Mesenteric fat pad (tissue), 1 donor: ENCODE measurements at regions not wholly inside any gene's neighbourhood (a gene's known extent, or its start where the extent isn't known, plus 50 kb on each side); places are given as distances from the start of the nearest gene placed in this dataset.

Source experiments
- DNase-seq: peaks from one replicate; pipeline ENCODE4 v3.0.0-alpha.2; 2020; ENCODE audit warnings: low spot score
- donor health status: DM: yes; HTN: yes; CAD: no.

GRCh38 chr2:71850306-71850801 is 297.3 kb downstream of the CYP26B1 start:
- DNase-seq, result peak; percentile 79

- peak; percentile 73 for DNase-seq
Observed at GRCh38 chr2:71849607-71850305, 297.9 kb downstream of the CYP26B1 start.

GRCh38 chr2:71849111-71849510 is 298.6 kb downstream of the CYP26B1 start:
- DNase-seq, result peak; percentile 47

GRCh38 chr2:71846669-71847291 is 300.9 kb downstream of the CYP26B1 start:
- peak; percentile 62 for DNase-seq

- DNase-seq, result no peak
Observed at GRCh38 chr2:71846072-71846471, 301.6 kb downstream of the CYP26B1 start.

GRCh38 chr2:71844967-71845366 is 302.7 kb downstream of the CYP26B1 start:
- no peak for DNase-seq

- no peak for DNase-seq
Observed at GRCh38 chr2:71843391-71843850, 304.2 kb downstream of the CYP26B1 start.

GRCh38 chr2:71842744-71843143 is 304.9 kb downstream of the CYP26B1 start:
- no peak for DNase-seq

- DNase-seq, result no peak
Observed at GRCh38 chr2:71839826-71840225, 307.8 kb downstream of the CYP26B1 start.

- no peak for DNase-seq
Observed at GRCh38 chr2:71834796-71835195, 312.9 kb downstream of the CYP26B1 start.

GRCh38 chr2:71833855-71834560 is 313.7 kb downstream of the CYP26B1 start:
- DNase-seq, result peak; percentile 88

- DNase-seq, result no peak
Observed at GRCh38 chr2:71833272-71833671, 314.4 kb downstream of the CYP26B1 start.

- peak; percentile 77 for DNase-seq
Observed at GRCh38 chr2:71832844-71833243, 314.8 kb downstream of the CYP26B1 start.

GRCh38 chr2:71832388-71832787 is 315.3 kb downstream of the CYP26B1 start:
- no peak for DNase-seq

- no peak for DNase-seq
Observed at GRCh38 chr2:71831193-71831577, 316.5 kb downstream of the CYP26B1 start.

- no peak for DNase-seq
Observed at GRCh38 chr2:71830497-71831192, 317.0 kb downstream of the CYP26B1 start.

GRCh38 chr2:71829008-71829407 is 318.7 kb downstream of the CYP26B1 start:
- DNase-seq, result no peak

- DNase-seq, result no peak
Observed at GRCh38 chr2:71827973-71828372, 319.7 kb downstream of the CYP26B1 start.

GRCh38 chr2:71827524-71827901 is 320.1 kb downstream of the CYP26B1 start:
- no peak for DNase-seq

GRCh38 chr2:71826826-71827523 is 320.7 kb downstream of the CYP26B1 start:
- no peak for DNase-seq

GRCh38 chr2:71826299-71826698 is 321.4 kb downstream of the CYP26B1 start:
- DNase-seq, result no peak
